LNCaP clone FGC (cell line): ENCODE measurements at regions not wholly inside any gene's neighbourhood (a gene's known extent, or its start where the extent isn't known, plus 50 kb on each side); places are given as distances from the start of the nearest gene placed in this dataset.

Experiments used
- DNase-seq: peaks from one replicate; pipeline ENCODE4 v3.0.0-alpha.2; 2011; ENCODE audit warnings: low read depth
- H3K4me3 ChIP-seq: 2 replicates; pipeline ENCODE4 v1.5.1; 2011; ENCODE audit warnings: mild to moderate bottlenecking, low read depth, low read length, control low read depth
- CTCF ChIP-seq: IDR thresholded peaks from 2 replicates; pipeline ENCODE4 v1.5.1; 2012; ENCODE audit warnings: mild to moderate bottlenecking; ENCODE audit not compliant: control insufficient read depth, insufficient read depth; ENCODE audit errors: extremely low read depth

GRCh38 chr4:125547836-125548235 lies 233.1 kb downstream of the FAT4 start:
- DNase-seq = no peak
- TF ChIP-seq CTCF = no peak
- no peak overlapping the region for H3K4me3 ChIP-seq

DNA sequence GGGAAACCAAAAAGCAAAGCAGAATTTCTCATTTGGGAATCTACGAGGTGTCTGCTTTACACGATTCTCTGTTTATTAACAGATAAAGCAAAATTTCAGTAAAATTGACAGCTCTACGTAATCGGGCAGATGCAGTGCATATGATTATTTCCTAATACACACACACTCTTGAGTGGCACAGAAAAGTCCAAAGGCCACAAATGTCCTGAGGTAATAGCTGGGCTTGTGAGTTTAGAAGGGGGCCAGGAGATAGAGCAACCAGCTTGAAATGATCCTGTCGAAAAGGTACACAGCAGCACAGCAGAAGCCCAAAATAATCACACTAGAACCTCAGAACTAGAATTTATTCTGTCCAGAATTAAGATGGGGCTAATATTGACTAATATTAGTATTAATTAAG lies 236.0 kb downstream of the FAT4 start:
- TF ChIP-seq CTCF = no peak
- DNase-seq = no peak
- H3K4me3 ChIP-seq = no peak overlapping the region

- no peak overlapping the region for H3K4me3 ChIP-seq
- no peak for DNase-seq
- no peak for TF ChIP-seq CTCF
Measured at GRCh38 chr4:125551466-125551865, 236.7 kb downstream of the FAT4 start.

- DNase-seq = no peak
- TF ChIP-seq CTCF = no peak
- no peak overlapping the region for H3K4me3 ChIP-seq
Measured at GRCh38 chr4:125551967-125552366, 237.2 kb downstream of the FAT4 start.

GRCh38 chr4:125572601-125573000 lies 257.8 kb downstream of the FAT4 start:
- DNase-seq = no peak
- no peak for TF ChIP-seq CTCF

GRCh38 chr4:125573368-125573767 lies 258.6 kb downstream of the FAT4 start:
- no peak overlapping the region for H3K4me3 ChIP-seq
- no peak for TF ChIP-seq CTCF
- no peak for DNase-seq

More at GRCh38 chr4:125572601-125573000, 257.8 kb downstream of the FAT4 start:
- H3K4me3 ChIP-seq = no peak overlapping the region

- DNase-seq = no peak
- H3K4me3 ChIP-seq = no peak overlapping the region
- no peak for TF ChIP-seq CTCF
Measured at GRCh38 chr4:125573786-125574185, 259.0 kb downstream of the FAT4 start.
